ENCODE measurements at regions not wholly inside any gene's neighbourhood (a gene's known extent, or its start where the extent isn't known, plus 50 kb on each side); places are given as distances from the start of the nearest gene placed in this dataset.
"Not testable (repeated sequence)": the region's sequence is repeated elsewhere in the genome, so short reads cannot be mapped to it uniquely, and the experiment has no call there.

DNA sequence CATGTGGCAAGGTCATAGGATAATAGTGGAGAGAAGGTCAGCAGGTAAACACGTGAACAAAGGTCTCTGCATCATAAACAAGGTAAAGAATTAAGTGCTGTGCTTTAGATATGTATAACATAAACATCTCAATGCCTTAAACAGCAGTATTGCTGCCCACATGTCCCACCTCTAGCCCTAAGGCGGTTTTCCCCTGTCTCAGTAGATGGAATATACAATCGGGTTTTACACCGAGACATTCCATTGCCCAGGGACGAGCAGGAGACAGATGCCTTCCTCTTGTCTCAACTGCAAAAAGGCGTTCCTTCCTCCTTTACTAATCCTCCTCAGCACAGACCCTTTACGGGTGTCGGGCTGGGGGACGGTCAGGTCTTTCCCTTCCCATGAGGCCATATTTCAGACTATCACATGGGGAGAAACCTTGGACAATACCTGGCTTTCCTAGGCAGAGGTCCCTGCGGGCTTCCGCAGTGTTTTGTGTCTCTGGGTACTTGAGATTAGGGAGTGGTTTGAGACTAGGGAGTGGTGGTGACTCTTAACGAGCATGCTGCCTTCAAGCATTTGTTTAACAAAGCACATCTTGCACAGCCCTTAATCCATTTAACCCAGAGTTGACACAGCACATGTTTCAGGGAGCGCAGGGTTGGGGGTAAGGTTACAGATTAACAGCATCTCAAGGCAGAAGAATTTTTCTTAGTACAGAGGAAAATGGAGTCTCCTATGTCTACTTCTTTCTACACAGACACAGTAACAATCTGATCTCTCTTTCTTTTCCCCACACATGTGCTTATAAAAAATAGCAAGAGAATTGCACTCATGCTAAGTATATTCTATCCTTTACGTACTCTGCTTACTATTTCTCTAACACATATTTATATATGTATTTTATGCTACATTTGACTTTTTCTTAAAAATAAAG is 347.7 kb upstream of the TMEFF2 start:
- TF ChIP-seq MEF2A (IDR thresholded peaks at IDR 0.05; ENCODE audit: insufficient read depth, low read depth, low read length); POLR2AphosphoS5 (IDR thresholded peaks at IDR 0.05; ENCODE audit: low read length); SMAD5 (IDR thresholded peaks at IDR 0.05; ENCODE audit: low read depth); RB1 (IDR thresholded peaks at IDR 0.05; ENCODE audit: borderline replicate concordance): not testable (repeated sequence)
- TF ChIP-seq, protein P1, sequence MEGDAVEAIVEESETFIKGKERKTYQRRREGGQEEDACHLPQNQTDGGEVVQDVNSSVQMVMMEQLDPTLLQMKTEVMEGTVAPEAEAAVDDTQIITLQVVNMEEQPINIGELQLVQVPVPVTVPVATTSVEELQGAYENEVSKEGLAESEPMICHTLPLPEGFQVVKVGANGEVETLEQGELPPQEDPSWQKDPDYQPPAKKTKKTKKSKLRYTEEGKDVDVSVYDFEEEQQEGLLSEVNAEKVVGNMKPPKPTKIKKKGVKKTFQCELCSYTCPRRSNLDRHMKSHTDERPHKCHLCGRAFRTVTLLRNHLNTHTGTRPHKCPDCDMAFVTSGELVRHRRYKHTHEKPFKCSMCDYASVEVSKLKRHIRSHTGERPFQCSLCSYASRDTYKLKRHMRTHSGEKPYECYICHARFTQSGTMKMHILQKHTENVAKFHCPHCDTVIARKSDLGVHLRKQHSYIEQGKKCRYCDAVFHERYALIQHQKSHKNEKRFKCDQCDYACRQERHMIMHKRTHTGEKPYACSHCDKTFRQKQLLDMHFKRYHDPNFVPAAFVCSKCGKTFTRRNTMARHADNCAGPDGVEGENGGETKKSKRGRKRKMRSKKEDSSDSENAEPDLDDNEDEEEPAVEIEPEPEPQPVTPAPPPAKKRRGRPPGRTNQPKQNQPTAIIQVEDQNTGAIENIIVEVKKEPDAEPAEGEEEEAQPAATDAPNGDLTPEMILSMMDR (IDR thresholded peaks at IDR 0.05 in 2 of 3, conservative IDR thresholded peaks at IDR 0.05 in 1 of 3; ENCODE audit: control insufficient read depth in 2 of 3, extremely low read depth in 1 of 3, insufficient read depth in 1 of 3, low read depth in 3 of 3, low read length in 3 of 3), result not testable (repeated sequence)
- TF ChIP-seq, protein P2, sequence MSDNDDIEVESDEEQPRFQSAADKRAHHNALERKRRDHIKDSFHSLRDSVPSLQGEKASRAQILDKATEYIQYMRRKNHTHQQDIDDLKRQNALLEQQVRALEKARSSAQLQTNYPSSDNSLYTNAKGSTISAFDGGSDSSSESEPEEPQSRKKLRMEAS (IDR thresholded peaks at IDR 0.05; ENCODE audit: low read depth, low read length), result not testable (repeated sequence)

Measured in GM12878 (cell line).